ENCODE measurements at regions not wholly inside any gene's neighbourhood (a gene's known extent, or its start where the extent isn't known, plus 50 kb on each side); places are given as distances from the start of the nearest gene placed in this dataset.

DNA sequence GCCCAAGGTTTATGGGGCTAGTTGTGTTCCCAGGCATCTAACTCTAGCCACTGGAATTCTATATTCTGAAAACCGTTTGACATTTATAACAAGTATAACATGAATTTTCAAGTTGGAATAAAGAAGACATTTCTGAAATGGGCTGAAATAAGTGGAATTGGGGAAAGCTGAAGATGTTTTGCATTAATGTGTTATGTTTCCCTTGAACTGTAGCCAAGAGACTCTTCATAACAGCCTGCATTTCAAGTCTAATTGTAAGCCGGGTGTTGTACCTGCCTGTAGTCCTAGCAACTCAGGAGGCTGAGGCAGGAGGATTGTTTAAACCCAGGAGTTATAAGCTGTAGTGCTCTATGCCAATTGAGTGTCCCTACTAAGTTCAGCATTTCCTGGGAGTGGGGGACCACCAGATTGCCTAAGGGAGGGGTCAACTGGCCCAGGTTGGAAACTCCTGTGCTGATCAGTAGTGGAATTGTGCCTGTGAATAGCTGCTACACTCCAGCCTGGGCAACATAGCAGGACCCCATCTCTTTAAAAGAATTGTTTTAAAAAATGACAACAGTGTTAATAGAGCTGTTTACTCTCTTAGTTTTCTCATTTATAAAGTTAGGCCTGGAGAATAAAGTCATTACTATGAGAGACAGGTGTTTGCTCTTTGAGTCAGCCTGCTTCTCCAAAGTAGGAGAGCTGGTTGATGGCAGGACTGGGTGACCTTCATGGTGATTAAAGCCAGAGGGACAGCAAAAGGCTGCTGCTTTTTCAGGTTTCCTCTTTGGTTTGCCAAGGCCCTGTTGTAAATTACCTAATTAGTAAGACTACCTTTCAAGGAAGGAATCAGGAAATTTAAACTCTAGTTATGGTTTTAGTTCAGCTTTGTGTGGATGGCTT, 483.6 kb upstream of the RGS6 start:
- Mint-ChIP-seq H3K9me3 (peaks cover 7% of the 10 kb centered on the region; the same call in 1 of the 3 replicates), H3K36me3 (ENCODE audit: low read depth) (peaks cover 14% of the 10 kb centered on the region; the same call in 2 of the 3 replicates), H3K27ac (no peak overlapping the region; the same call in 1 of the 2 replicates), H3K4me1 (peaks cover 10% of the 10 kb centered on the region; the same call in 2 of the 3 replicates), H3K4me3 (no peak overlapping the region), H3K27me3 (ENCODE audit: insufficient read depth, low read depth, poor library complexity) (no peaks in the 10 kb centered on the region)
- Histone ChIP-seq H3K36me3 (ENCODE audit: insufficient read depth) (no peaks in the 10 kb centered on the region), H3K4me3 (no peak overlapping the region), H3K79me2 (replicated peaks; ENCODE audit: insufficient read depth) (peaks cover 45% of the 10 kb centered on the region), H3K4me2 (no peak overlapping the region), H4K20me1 (replicated peaks; ENCODE audit: insufficient read depth) (peaks cover 1% of the 10 kb centered on the region), H3K4me1 (ENCODE audit: insufficient read depth) (peaks cover 5% of the 10 kb centered on the region; the same call in 1 of the 2 replicates), H3K9me2 (ENCODE audit: insufficient read depth) (no peaks in the 10 kb centered on the region), H3K27ac (ENCODE audit: low read depth) (no peak overlapping the region), H2AFZ (no peak overlapping the region), H3F3A (replicated peaks; ENCODE audit: low read depth) (no peaks in the 10 kb centered on the region), H3K27me3 (ENCODE audit: insufficient read depth) (no peaks in the 10 kb centered on the region)
- ATAC-seq (no peak), DNase-seq (ENCODE audit: low spot score) (no peak)
- TF ChIP-seq ZNF331 (CRISPR knock-in tag; IDR thresholded peaks at IDR 0.05; ENCODE audit: low read depth) (no peak), CREB1 (CRISPR knock-in tag; IDR thresholded peaks at IDR 0.05; ENCODE audit: low read depth) (no peak), POLR2AphosphoS5 (IDR thresholded peaks at IDR 0.05; ENCODE audit: low read depth) (no peak), STAT1 (IDR thresholded peaks at IDR 0.05; ENCODE audit: unreplicated experiment) (no peak), ZNF114 (CRISPR knock-in tag; IDR thresholded peaks at IDR 0.05) (no peak), JUNB (IDR thresholded peaks at IDR 0.05; ENCODE audit: unreplicated experiment) (no peak), NANOG (IDR thresholded peaks at IDR 0.05; ENCODE audit: borderline replicate concordance) (no peak), EZH2phosphoT487 (IDR thresholded peaks at IDR 0.05; ENCODE audit: unreplicated experiment) (no peak), EZH2 (IDR thresholded peaks at IDR 0.05; ENCODE audit: low read depth, unreplicated experiment) (no peak)
- TF ChIP-seq, protein P1, sequence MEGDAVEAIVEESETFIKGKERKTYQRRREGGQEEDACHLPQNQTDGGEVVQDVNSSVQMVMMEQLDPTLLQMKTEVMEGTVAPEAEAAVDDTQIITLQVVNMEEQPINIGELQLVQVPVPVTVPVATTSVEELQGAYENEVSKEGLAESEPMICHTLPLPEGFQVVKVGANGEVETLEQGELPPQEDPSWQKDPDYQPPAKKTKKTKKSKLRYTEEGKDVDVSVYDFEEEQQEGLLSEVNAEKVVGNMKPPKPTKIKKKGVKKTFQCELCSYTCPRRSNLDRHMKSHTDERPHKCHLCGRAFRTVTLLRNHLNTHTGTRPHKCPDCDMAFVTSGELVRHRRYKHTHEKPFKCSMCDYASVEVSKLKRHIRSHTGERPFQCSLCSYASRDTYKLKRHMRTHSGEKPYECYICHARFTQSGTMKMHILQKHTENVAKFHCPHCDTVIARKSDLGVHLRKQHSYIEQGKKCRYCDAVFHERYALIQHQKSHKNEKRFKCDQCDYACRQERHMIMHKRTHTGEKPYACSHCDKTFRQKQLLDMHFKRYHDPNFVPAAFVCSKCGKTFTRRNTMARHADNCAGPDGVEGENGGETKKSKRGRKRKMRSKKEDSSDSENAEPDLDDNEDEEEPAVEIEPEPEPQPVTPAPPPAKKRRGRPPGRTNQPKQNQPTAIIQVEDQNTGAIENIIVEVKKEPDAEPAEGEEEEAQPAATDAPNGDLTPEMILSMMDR (conservative IDR thresholded peaks at IDR 0.05; ENCODE audit: low read depth in 2 of 2) = no peak
- TF ChIP-seq, protein P2, sequence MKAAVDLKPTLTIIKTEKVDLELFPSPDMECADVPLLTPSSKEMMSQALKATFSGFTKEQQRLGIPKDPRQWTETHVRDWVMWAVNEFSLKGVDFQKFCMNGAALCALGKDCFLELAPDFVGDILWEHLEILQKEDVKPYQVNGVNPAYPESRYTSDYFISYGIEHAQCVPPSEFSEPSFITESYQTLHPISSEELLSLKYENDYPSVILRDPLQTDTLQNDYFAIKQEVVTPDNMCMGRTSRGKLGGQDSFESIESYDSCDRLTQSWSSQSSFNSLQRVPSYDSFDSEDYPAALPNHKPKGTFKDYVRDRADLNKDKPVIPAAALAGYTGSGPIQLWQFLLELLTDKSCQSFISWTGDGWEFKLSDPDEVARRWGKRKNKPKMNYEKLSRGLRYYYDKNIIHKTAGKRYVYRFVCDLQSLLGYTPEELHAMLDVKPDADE (IDR thresholded peaks at IDR 0.05) = no peak
- TF ChIP-seq, protein P3, sequence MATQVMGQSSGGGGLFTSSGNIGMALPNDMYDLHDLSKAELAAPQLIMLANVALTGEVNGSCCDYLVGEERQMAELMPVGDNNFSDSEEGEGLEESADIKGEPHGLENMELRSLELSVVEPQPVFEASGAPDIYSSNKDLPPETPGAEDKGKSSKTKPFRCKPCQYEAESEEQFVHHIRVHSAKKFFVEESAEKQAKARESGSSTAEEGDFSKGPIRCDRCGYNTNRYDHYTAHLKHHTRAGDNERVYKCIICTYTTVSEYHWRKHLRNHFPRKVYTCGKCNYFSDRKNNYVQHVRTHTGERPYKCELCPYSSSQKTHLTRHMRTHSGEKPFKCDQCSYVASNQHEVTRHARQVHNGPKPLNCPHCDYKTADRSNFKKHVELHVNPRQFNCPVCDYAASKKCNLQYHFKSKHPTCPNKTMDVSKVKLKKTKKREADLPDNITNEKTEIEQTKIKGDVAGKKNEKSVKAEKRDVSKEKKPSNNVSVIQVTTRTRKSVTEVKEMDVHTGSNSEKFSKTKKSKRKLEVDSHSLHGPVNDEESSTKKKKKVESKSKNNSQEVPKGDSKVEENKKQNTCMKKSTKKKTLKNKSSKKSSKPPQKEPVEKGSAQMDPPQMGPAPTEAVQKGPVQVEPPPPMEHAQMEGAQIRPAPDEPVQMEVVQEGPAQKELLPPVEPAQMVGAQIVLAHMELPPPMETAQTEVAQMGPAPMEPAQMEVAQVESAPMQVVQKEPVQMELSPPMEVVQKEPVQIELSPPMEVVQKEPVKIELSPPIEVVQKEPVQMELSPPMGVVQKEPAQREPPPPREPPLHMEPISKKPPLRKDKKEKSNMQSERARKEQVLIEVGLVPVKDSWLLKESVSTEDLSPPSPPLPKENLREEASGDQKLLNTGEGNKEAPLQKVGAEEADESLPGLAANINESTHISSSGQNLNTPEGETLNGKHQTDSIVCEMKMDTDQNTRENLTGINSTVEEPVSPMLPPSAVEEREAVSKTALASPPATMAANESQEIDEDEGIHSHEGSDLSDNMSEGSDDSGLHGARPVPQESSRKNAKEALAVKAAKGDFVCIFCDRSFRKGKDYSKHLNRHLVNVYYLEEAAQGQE (IDR thresholded peaks at IDR 0.05; ENCODE audit: unreplicated experiment) = no peak
- TF ChIP-seq, protein P4, sequence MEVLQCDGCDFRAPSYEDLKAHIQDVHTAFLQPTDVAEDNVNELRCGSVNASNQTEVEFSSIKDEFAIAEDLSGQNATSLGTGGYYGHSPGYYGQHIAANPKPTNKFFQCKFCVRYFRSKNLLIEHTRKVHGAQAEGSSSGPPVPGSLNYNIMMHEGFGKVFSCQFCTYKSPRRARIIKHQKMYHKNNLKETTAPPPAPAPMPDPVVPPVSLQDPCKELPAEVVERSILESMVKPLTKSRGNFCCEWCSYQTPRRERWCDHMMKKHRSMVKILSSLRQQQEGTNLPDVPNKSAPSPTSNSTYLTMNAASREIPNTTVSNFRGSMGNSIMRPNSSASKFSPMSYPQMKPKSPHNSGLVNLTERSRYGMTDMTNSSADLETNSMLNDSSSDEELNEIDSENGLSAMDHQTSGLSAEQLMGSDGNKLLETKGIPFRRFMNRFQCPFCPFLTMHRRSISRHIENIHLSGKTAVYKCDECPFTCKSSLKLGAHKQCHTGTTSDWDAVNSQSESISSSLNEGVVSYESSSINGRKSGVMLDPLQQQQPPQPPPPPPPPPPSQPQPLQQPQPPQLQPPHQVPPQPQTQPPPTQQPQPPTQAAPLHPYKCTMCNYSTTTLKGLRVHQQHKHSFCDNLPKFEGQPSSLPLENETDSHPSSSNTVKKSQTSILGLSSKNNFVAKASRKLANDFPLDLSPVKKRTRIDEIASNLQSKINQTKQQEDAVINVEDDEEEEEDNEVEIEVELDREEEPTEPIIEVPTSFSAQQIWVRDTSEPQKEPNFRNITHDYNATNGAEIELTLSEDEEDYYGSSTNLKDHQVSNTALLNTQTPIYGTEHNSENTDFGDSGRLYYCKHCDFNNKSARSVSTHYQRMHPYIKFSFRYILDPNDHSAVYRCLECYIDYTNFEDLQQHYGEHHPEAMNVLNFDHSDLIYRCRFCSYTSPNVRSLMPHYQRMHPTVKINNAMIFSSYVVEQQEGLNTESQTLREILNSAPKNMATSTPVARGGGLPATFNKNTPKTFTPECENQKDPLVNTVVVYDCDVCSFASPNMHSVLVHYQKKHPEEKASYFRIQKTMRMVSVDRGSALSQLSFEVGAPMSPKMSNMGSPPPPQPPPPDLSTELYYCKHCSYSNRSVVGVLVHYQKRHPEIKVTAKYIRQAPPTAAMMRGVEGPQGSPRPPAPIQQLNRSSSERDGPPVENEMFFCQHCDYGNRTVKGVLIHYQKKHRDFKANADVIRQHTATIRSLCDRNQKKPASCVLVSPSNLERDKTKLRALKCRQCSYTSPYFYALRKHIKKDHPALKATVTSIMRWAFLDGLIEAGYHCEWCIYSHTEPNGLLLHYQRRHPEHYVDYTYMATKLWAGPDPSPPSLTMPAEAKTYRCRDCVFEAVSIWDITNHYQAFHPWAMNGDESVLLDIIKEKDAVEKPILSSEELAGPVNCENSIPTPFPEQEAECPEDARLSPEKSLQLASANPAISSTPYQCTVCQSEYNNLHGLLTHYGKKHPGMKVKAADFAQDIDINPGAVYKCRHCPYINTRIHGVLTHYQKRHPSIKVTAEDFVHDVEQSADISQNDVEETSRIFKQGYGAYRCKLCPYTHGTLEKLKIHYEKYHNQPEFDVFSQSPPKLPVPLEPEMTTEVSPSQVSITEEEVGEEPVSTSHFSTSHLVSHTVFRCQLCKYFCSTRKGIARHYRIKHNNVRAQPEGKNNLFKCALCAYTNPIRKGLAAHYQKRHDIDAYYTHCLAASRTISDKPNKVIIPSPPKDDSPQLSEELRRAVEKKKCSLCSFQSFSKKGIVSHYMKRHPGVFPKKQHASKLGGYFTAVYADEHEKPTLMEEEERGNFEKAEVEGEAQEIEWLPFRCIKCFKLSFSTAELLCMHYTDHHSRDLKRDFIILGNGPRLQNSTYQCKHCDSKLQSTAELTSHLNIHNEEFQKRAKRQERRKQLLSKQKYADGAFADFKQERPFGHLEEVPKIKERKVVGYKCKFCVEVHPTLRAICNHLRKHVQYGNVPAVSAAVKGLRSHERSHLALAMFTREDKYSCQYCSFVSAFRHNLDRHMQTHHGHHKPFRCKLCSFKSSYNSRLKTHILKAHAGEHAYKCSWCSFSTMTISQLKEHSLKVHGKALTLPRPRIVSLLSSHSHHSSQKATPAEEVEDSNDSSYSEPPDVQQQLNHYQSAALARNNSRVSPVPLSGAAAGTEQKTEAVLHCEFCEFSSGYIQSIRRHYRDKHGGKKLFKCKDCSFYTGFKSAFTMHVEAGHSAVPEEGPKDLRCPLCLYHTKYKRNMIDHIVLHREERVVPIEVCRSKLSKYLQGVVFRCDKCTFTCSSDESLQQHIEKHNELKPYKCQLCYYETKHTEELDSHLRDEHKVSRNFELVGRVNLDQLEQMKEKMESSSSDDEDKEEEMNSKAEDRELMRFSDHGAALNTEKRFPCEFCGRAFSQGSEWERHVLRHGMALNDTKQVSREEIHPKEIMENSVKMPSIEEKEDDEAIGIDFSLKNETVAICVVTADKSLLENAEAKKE (CRISPR knock-in tag; IDR thresholded peaks at IDR 0.05) = no peak

Data from GM23338 (cell line).